Suprapubic skin (tissue), 4 donors: ENCODE measurements at regions not wholly inside any gene's neighbourhood (a gene's known extent, or its start where the extent isn't known, plus 50 kb on each side); places are given as distances from the start of the nearest gene placed in this dataset.

Experiments used
- DNase-seq, 2 donors: peaks; one replicate each; pipeline ENCODE4 v3.0.0-alpha.2; 2019; ENCODE audit warnings: low spot score in 2 of 2
- H3K27ac ChIP-seq: fragments of 200-600 bp; sonication (generic); one replicate; pipeline ENCODE4 v1.5.1; 2019
- H3K27me3 ChIP-seq: fragments of 200-600 bp; sonication (generic); one replicate; pipeline ENCODE4 v1.5.1; 2019
- H3K36me3 ChIP-seq: fragments of 200-600 bp; sonication (generic); one replicate; pipeline ENCODE4 v1.5.1; 2019
- H3K4me1 ChIP-seq: fragments of 200-600 bp; sonication (generic); one replicate; pipeline ENCODE4 v1.5.1; 2019
- H3K4me3 ChIP-seq: fragments of 200-600 bp; sonication (generic); one replicate; pipeline ENCODE4 v1.5.1; 2019; ENCODE audit warnings: mild to moderate bottlenecking
- H3K9me3 ChIP-seq: fragments of 200-600 bp; sonication (generic); one replicate; pipeline ENCODE4 v1.5.1; 2019
- CTCF ChIP-seq, 2 donors: fragments of 200-600 bp in 1 of 2; fragments of 450-650 bp in 1 of 2; sonication (generic) in 1 of 2; IDR thresholded peaks; one replicate each; pipeline ENCODE4 v1.5.1; 2016 to 2019; ENCODE audit warnings: antibody characterized with exemption in 2 of 2, mild to moderate bottlenecking in 1 of 2, moderate library complexity in 1 of 2
- EP300 ChIP-seq: sonication (generic); formaldehyde crosslinking; IDR thresholded peaks from one replicate; pipeline ENCODE4 v1.6.1; 2017; ENCODE audit warnings: antibody characterized with exemption
- POLR2A ChIP-seq, 2 donors: fragments of 450-650 bp; IDR thresholded peaks; one replicate each; pipeline ENCODE4 v1.6.1; 2017; ENCODE audit warnings: antibody characterized with exemption in 2 of 2, mild to moderate bottlenecking in 2 of 2, moderate library complexity in 2 of 2
- POLR2AphosphoS5 ChIP-seq, 3 donors: sonication (generic); formaldehyde crosslinking; IDR thresholded peaks; one replicate each; pipeline ENCODE4 v1.6.1; 2017; ENCODE audit warnings: antibody characterized with exemption in 3 of 3
- WGBS: methylation state at CpG from one replicate; pipeline ENCODE4 v1.1.5; 2018; 5-methylcytosine and 5-hydroxymethylcytosine counted together

GRCh38 chr1:73327998-73328397, 870.0 kb downstream of the LRRIQ3 start:
- Histone ChIP-seq H3K4me3 (no peak overlapping the region), H3K9me3 (peaks cover 26% of the 10 kb centered on the region), H3K27me3 (no peaks in the 10 kb centered on the region), H3K4me1 (no peaks in the 10 kb centered on the region), H3K27ac (no peak overlapping the region), H3K36me3 (no peaks in the 10 kb centered on the region)
- DNase-seq: no peak
- no peak for TF ChIP-seq CTCF (IDR thresholded peaks at IDR 0.05)
- no peak for TF ChIP-seq EP300
- no peak for TF ChIP-seq POLR2A (IDR thresholded peaks at IDR 0.05)
- no peak for TF ChIP-seq POLR2AphosphoS5 (IDR thresholded peaks at IDR 0.05)
- 100% methylated on average over 2 of the region's 3 CpGs for WGBS

DNA sequence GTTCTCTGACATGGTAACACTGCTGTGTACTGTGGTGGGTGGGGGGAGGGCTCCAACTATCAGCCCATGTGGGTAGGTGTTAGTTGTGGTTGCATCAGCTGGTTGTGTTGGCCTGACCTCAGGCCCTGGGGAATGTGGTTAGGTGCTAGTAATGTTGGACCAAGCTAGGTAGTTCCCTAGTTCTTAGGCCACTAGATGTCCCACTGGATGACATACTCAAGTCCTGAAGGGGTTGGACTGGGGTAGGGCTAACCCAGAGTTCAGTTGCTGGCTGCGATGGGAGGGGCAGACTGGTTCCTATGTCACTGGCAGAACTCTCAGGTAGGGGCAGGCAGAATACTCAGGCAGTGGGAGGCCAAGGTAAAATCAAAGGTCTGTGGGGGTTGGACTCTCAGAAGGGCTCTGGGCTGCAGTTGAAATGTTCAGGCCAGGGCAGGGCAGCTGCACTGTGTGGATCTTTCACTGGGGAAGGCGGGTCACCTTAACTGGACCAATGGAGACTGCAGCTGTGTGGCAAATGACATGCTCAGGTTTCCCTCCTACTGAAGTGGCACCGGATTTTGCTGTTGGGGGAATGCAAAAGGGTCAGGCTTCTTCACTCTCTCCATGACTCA, 870.7 kb downstream of the LRRIQ3 start:
- Histone ChIP-seq H3K4me1 (no peaks in the 10 kb centered on the region), H3K36me3 (no peaks in the 10 kb centered on the region), H3K27ac (no peak overlapping the region), H3K9me3 (peaks cover 26% of the 10 kb centered on the region), H3K27me3 (no peaks in the 10 kb centered on the region), H3K4me3 (no peak overlapping the region)
- no peak for TF ChIP-seq POLR2A (IDR thresholded peaks at IDR 0.05)
- TF ChIP-seq POLR2AphosphoS5 (IDR thresholded peaks at IDR 0.05): no peak
- TF ChIP-seq CTCF (IDR thresholded peaks at IDR 0.05): no peak
- TF ChIP-seq EP300: no peak
- 95% methylated on average over 3 of the region's 3 CpGs for WGBS
- no peak for DNase-seq

- Histone ChIP-seq H3K9me3 (peaks cover 26% of the 10 kb centered on the region), H3K27me3 (no peaks in the 10 kb centered on the region), H3K27ac (no peak overlapping the region), H3K36me3 (no peaks in the 10 kb centered on the region), H3K4me3 (no peak overlapping the region), H3K4me1 (no peaks in the 10 kb centered on the region)
- 85% methylated on average over 5 of the region's 5 CpGs for WGBS
- TF ChIP-seq EP300 (no peak), POLR2AphosphoS5 (IDR thresholded peaks at IDR 0.05) (no peak), CTCF (IDR thresholded peaks at IDR 0.05) (no peak), POLR2A (IDR thresholded peaks at IDR 0.05) (no peak)
- no peak for DNase-seq
Measured at GRCh38 chr1:73326663-73327062, 871.3 kb downstream of the LRRIQ3 start.

GRCh38 chr1:73310797-73311381, 887.1 kb downstream of the LRRIQ3 start:
- Histone ChIP-seq H3K4me3 (no peak overlapping the region), H3K27me3 (no peaks in the 10 kb centered on the region), H3K27ac (no peak overlapping the region), H3K36me3 (no peaks in the 10 kb centered on the region), H3K4me1 (no peaks in the 10 kb centered on the region), H3K9me3 (no peaks in the 10 kb centered on the region)
- no peak for TF ChIP-seq EP300
- no peak for TF ChIP-seq POLR2AphosphoS5 (IDR thresholded peaks at IDR 0.05)
- TF ChIP-seq CTCF (IDR thresholded peaks at IDR 0.05): no peak
- no peak for TF ChIP-seq POLR2A (IDR thresholded peaks at IDR 0.05)
- 41% methylated on average over 4 of the region's 4 CpGs for WGBS
- DNase-seq: no peak

GRCh38 chr1:73306899-73307555, 890.9 kb downstream of the LRRIQ3 start:
- WGBS: 94% methylated on average over 1 of the region's 2 CpGs
- H3K27ac ChIP-seq: no peak overlapping the region
- H3K27me3 ChIP-seq: no peaks in the 10 kb centered on the region
- H3K4me1 ChIP-seq: no peaks in the 10 kb centered on the region
- H3K36me3 ChIP-seq: no peaks in the 10 kb centered on the region
- no peak overlapping the region for H3K4me3 ChIP-seq
- TF ChIP-seq POLR2A (IDR thresholded peaks at IDR 0.05): no peak
- TF ChIP-seq EP300: no peak
- no peak for TF ChIP-seq CTCF (IDR thresholded peaks at IDR 0.05)
- TF ChIP-seq POLR2AphosphoS5 (IDR thresholded peaks at IDR 0.05): no peak
- DNase-seq: no peak
- no peaks in the 10 kb centered on the region for H3K9me3 ChIP-seq
